ENCODE measurements at regions not wholly inside any gene's neighbourhood (a gene's known extent, or its start where the extent isn't known, plus 50 kb on each side); places are given as distances from the start of the nearest gene placed in this dataset.
A peak's percentile ranks its signal among the peaks of the same experiment; 100 is the strongest.
"Not testable (repeated sequence)": the region's sequence is repeated elsewhere in the genome, so short reads cannot be mapped to it uniquely, and the experiment has no call there.

DNA sequence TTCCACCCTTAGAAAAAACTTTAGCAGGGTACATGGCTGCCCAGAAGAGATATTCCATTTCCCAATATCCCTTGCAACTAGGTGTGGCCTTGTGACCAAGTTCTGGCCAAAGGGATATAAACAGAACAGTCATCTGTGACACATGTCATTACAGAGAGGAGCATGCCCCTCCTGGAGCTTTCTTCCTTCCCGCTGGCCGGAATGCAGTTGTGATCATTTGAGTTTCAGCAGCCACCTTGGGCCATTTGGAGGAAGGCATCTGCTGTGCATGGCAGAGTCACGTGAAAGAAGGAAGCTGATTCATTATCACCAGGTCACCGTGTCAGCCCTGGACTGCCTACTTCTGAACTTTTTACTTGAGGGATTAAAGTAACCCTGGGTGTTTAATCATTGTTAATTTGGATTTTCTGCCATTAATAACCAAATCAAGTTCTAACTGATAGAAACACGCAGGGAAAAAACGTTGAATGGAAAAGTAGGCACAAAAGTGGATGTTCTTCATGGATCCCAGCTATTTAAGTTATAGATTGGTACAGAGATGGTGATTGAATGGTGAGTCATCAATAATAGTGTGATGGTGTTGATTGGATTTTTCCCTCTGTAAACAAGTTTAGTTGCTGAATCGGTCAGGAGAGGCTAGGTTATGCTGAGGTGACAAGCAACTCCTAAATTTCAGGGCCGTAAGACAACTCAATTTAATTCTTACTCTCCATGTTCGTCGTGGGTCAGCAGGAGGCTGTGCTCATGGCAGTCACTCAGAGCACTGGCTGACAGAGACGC lies 80.7 kb upstream of the CCDC167 start:
- no peak for DNase-seq

DNA sequence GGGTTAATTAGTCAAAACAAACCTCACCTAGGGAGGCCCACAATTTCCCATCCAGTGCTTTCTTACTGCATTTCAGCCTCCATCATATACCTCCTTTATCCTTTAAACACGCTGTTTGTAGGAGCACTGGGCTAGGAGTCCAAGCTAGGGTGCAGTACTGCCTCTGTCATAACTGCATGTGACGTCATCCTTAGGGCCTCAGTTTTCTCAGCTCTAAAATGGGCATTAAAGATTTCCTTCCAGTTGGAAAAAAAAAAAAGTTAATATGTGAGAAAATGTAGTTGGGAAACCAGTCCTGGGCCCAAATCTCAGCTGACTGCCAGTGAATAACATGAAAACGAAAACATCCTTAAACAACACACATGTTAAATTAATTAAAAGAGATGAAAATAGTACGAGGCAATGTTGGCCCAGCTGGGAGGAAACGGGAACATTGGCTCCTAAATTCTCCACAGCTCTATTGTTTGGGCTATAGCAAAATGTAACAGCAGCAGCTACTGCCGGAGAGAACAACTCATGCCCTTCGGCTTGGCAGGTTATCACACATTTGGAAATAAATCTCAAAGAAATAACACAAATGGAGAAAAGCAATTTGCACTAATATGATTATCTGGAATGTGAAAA lies 79.9 kb upstream of the CCDC167 start:
- DNase-seq, result no peak

DNA sequence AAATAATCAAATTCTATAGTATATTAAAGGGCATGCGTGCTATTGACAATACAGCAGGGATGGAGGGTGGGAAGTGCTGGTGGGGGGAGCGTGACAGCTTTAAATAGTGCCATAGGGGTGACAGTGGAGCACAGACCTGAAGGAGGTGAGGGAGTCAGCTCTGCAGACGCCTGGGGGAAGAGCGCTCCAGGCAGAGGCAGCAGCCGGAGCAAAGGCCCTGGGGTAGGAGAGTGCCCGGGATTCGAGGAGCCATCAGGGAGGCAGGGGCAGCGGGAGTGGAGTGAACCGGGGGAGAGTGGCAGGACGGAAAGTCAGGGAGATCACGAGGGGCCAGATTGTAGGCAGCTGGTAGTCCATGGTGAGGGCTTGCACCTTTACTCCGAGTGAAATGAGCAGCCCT lies 78.4 kb upstream of the CCDC167 start:
- DNase-seq, result no peak

- no peak for DNase-seq
Observed at GRCh38 chr6:37576336-37576737, 76.6 kb upstream of the CCDC167 start.

DNA sequence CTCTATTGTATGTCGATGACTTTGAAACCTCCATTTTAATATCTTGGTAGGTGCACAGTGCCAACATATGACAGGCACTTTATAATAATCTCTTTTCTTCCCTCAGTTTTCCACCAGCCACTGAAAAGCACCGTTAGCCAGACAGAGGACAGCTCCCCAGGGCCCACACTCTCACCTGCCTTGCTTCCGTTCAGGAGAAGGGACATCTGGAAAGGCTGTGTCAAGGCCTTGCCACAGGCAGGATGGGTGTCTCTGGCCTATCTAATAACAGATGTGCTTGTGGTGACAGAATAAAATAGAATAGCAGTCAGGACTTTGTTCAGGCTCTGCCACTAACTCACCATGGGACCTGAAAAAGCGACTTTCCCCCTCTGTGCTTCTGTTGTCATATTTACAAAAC lies 75.5 kb upstream of the CCDC167 start:
- no peak for DNase-seq

- no peak for DNase-seq
Observed at GRCh38 chr6:37572334-37572733, 72.6 kb upstream of the CCDC167 start.

DNA sequence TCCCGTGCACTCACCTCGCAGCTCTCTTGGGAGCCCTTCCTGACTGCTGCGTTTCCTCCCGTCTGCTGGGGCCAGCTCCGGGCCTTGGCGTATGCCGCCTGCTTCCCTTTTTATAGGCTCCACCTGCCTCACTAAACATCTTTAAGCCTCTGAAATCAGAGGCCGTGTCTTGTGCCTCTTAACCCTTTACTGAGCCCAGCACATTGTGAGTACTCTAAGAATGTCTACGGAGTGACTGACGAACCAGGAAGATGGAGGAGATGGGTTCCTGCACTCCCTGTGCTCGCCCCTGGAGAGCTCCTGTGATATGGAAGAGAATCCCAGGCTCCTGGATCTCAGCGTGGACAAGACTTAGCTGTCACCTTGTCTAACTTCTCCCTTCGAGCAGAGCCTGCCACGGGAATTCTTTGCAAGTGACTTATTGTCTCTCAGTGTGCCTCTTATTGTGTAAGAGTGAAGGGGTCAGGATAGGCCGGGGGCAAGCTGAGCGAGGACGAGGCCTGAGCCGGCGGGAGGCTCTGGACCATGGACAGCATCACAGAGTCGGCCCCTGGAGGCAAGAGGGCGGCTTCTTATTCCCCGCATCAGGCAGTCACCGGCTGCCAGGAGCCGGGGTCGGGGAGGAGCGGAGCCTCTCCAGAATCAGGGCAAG lies 70.9 kb upstream of the CCDC167 start:
- no peak for DNase-seq

DNA sequence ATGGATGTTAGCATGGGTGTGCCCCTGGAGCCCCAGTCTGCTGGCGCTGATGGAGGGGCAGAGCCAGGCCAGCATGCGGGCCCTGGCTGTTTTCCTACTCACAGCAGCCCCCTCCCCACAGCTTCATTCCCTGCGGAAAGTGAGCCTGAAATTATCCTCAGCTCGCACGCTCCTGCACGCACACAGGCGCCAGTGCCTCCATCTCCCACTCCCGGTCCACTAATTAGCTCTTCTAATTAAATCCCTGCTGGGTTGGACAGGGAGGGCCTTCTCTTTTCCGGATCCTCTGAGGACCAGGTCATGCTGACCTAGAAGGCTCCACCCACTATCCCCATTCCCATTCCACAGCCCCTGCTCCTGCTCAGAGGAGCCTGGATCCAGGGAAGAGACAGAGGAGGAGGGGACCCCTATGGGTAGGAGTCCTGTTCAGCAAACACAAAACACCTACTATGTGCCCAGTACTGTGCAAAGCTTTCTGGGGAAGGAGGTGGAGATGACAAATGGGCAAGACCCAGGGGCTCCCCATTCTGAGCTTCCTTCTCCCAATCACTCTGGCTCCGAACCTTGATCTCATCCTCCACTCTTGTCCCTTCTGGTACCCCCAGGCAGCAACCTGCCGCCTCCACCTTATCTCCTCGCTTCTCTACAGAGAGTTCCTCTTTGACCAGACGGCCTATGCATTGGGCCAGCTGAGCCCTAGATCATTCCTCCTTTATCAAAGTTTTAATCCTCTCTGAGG lies 70.2 kb upstream of the CCDC167 start:
- no peak for DNase-seq

GRCh38 chr6:37569317-37569716 lies 69.6 kb upstream of the CCDC167 start:
- DNase-seq, result no peak

DNA sequence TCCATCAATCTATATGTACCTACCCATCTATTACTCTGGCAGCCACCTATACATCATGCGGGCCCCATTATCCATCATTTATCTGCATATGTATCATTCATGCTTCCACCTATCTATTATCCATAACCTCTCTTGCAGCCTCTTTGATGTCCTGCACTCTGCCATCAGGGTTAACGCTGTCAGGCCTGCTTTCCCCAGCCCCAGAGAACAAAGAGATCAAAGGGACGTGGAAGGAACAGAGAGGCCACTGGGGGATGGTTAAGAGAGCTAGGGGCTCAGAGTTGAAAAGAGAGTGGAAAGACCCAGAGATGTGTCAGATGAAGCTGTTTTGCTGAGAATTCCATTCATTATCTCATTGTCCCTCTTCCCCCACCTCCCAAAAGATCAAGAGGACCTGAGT lies 67.3 kb upstream of the CCDC167 start:
- no peak for DNase-seq

DNA sequence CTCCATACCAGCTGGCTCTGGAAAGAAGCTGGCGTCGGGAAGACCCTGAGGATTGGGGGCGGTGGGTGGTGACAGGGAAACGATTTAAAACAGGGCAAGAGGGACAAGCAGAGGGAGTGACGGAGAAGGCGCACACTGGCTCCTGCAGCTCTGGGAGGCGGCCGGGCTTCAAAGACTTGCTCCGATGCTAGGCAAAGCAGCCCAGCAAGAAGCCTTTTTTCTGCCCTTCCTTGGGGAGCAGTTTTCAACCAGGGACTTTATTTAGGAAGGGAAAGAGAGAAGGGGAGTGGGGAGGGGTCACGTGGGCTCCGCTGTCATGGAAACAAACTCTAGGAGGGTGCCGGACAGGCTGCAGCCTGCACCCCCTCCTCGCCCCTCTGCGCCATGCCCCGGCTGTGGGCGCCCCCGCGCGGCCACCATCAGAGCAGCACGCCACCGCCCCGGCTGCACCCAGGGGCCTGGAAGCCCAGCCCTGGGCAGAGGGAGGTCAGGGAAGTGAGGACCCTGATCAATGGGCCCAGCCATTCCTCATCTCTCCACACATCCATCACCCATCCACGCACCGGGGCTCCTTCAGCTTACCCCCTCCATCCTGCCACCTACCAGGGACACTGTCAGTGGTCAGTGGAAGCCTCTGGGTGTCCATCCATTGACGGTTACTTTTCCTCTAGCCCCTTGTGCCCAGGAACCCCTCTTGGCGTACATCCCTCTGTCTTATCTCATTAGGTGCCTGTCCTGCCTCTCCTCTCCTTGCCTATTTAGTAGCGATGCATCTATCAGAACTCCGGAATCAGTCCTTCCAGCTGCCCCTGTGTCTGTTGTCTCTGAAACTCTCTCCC lies 66.6 kb upstream of the CCDC167 start:
- peak; percentile 89 for DNase-seq

DNA sequence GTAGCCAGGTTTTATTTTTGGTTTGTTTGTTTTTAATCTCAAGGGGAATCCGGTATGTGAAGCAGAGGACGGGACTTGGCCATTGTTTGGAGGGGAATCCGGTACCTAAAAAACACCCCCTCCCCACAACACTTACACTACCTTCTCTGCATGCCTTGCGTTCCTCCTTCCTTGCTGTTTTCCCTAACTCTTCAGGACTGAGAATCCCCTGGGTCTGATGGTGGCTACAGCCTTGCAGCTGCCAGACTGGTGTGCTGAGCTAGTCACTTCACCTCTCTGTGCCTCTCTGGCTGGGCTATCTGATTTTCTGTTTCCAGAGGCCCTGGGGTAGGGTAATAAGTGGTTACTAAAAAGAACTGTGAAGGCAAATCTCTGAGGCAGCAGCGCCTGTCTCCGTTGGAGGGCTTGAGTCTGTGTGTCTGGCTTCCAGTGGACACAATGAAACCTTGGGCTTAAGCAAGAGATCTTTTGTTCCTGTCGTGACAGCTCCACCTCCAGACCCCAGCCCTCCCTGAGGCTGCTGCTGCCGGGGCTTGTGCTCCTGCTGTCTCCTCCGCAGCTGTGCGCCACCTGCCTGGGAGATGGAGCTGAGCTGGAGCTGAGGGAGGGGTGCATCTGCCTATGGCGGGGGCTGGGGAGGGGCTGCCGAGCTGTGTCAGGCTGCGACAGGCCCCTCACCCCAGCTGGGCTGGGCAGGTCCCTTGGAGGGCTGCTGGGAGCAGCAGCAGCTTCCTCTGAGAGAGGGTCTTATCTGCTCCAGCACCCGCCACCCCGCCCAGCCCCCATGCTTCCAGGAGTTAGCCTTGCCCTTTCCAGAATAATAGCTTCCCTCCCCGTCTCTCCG lies 65.8 kb upstream of the CCDC167 start:
- DNase-seq, result peak; percentile 88

DNA sequence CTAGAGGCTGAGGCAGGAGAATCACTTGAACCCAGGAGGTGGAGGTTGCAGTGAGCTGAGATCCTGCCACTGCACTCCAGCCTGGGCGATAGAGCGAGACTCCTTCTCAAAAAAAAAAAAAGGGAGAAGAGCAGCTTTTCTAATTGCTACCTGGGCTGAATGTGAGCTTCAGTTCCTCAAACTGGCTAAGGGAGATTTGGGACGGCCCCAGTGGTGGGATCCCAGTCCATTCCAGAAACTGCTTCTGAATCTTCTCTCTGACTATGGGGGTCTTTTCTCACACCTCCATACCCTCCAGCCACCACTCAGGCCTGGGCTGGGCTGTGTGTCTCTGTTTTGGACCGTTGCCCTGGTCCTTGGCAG lies 63.2 kb upstream of the CCDC167 start:
- DNase-seq, result not testable (repeated sequence)

DNA sequence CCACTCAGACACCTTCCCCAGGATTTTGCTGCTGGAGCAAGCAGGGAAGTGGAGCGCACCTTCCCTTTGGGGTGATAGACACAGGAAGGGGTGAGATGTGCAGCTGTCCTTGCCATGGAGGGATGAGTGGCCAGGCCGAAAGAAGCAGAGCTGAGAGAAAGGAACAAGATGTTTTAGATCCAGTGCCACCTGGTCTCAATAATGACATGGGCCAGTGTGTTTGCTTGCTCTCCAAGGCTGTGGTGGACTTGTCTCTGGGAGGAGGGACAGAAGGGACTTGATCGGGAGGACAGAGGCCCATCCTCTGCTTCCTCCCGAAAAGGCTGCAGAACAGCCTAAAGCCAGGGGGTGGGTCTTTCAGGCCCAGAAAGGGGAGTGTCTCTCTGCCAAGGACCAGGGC lies 61.7 kb upstream of the CCDC167 start:
- DNase-seq, result no peak

- DNase-seq, result no peak
Observed at GRCh38 chr6:37560737-37561103, 61.0 kb upstream of the CCDC167 start.

DNA sequence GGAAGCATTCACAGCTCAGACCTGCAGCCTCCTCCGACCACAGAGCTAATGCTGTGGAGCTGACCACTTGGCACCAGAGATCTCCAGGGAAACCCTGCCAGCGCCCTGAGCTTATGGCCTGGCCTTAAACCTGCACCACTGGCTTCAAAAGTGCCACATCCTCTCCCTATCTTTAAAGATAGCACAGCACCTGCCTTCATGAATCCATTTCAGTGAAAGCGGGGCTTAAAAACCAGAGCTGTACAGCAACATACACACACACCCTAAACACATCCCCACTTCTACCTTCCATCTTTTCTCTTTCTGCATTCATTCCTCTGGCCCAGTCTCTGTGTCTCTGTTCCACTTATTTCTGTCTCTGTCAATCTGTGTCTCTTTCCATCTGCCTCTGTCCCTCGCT lies 59.8 kb upstream of the CCDC167 start:
- no peak for DNase-seq

- DNase-seq, result no peak
Observed at GRCh38 chr6:37559050-37559449, 59.4 kb upstream of the CCDC167 start.

DNA sequence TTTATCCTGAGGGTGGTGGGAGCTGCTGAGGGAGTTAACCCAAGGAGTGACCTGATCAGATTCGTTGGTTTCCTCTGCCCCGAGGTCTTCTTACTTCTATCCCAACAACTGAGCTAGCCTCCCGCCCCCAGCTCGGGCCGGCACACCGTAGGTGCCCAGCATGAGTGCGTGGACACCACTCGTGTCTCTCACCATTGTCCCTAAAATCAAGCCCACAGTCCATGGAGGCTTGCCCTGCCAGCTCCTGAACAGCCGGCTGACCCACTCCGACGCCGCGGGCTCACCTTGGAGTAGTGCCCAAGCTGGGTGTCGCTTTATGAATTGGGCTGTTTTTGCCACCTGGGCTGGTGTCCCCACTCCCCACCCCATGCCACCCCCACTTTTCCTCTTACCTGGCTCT lies 59.0 kb upstream of the CCDC167 start:
- no peak for DNase-seq

GRCh38 chr6:37558168-37558567 lies 58.5 kb upstream of the CCDC167 start:
- no peak for DNase-seq

GRCh38 chr6:37557645-37558114 lies 58.0 kb upstream of the CCDC167 start:
- no peak for DNase-seq

DNA sequence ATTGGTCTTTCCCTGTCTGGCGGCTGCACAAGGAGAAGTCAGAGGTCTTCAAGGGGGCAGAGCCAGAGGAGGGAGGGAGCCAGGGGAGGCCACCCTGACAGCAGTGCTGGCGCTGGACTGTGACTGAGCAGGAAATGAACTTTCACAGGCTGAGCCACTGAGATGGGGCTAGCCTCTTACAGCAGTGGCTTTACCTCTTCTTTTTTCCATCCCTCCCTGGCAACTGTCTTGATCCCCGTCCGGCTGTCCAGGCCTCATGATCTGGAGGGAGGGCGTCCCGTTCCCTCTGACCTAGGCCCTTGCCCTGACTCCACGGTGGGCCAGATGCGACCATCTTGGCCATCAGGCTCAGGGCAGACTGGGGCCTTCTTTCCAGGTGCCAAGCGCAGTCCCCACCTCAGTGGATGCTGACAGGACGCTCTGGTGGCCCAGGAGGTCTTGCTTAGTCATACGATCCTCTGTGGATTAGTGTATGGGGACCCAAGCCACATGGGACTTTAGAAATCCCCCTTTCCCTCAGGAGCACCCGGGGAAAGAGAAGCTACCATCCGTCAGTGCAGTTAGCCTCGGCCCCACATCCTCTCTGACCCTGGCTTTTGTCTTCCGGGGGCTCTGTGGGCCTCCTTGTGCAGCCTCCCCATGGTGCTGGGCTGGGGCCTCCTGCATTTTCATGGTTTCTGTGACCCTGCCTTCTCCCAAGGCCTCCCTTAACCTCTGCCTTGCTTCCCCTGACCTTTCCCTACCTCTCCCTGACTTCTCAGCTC lies 57.4 kb upstream of the CCDC167 start:
- no peak for DNase-seq

Measured in NCI-H1105 treated with DMSO at 0.1 percent for 48 hours (cell line).